ENCODE measurements at regions not wholly inside any gene's neighbourhood (a gene's known extent, or its start where the extent isn't known, plus 50 kb on each side); places are given as distances from the start of the nearest gene placed in this dataset.
"Not testable (repeated sequence)": the region's sequence is repeated elsewhere in the genome, so short reads cannot be mapped to it uniquely, and the experiment has no call there.

DNA sequence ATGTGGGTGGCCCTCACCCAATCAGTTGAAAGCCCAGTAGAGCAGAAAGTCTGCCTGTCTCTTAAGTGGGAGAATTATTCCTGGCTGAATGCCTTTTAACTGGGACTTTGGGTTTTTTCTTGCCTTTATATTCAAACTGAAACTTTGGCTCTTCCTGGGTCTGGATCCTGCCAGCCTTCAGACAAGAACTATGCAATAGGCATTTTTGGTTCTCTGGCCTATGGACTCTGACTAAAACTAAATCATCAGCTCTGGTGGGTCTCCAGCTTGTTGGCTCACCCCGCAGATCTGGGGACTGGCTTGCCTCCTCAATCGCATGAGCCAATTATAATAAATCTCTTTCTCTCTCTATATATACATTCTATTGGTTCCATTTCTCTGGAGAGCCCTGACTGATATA lies 173.0 kb upstream of the IGF1 start:
- Histone ChIP-seq H3K9ac (ENCODE audit: low read length) (no peak overlapping the region), H3K4me1 (ENCODE audit: insufficient read depth, low read length) (no peaks in the 10 kb centered on the region), H3K27ac (ENCODE audit: low read depth, low read length) (no peak overlapping the region), H3K36me3 (ENCODE audit: insufficient read depth, low read length) (no peaks in the 10 kb centered on the region), H3K9me3 (ENCODE audit: low read length) (no peaks in the 10 kb centered on the region), H3K27me3 (ENCODE audit: control insufficient read depth in 1 of 2, insufficient read depth in 2 of 2, low read length in 2 of 2) (no peaks in the 10 kb centered on the region), H3K4me3 (ENCODE audit: low read depth in 1 of 2, low read length in 2 of 2) (no peak overlapping the region)

DNA sequence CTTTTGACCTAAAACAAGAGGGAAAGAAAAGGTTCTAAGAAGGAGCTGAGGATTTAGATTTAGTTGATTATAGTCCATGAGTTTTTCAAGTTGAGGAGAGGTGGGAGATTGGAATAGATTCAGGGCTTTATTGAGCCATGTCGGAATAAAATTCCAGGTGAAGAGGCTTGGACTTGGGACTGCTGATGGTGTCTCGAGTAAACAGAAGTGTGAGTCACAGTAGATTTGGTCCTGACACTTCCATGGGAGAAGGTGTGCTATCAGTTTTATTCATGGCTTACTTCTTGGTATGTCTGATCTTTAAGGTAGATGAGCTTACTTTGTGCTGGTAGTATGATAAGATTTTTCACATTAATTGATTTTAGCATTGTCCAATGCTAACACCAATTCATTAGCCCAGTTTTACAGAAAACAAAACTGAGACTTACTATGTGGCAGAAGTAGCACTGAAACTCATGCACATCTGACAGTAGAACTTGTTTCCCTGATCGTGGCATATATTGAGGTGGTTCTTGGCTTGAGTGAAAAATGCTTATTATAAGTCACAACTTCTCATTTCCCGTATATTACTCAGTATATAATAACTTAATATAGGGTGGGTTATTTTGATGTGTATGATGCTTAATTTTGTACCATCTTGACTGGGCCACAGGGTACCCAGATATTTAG lies 172.4 kb upstream of the IGF1 start:
- H3K27ac ChIP-seq (ENCODE audit: low read depth, low read length) = no peak overlapping the region
- no peaks in the 10 kb centered on the region for H3K9me3 ChIP-seq (ENCODE audit: low read length)
- no peak overlapping the region for H3K9ac ChIP-seq (ENCODE audit: low read length)
- H3K36me3 ChIP-seq (ENCODE audit: insufficient read depth, low read length) = no peaks in the 10 kb centered on the region
- no peaks in the 10 kb centered on the region for H3K27me3 ChIP-seq (ENCODE audit: control insufficient read depth in 1 of 2, insufficient read depth in 2 of 2, low read length in 2 of 2)
- no peaks in the 10 kb centered on the region for H3K4me1 ChIP-seq (ENCODE audit: insufficient read depth, low read length)
- no peak overlapping the region for H3K4me3 ChIP-seq (ENCODE audit: low read depth in 1 of 2, low read length in 2 of 2)

DNA sequence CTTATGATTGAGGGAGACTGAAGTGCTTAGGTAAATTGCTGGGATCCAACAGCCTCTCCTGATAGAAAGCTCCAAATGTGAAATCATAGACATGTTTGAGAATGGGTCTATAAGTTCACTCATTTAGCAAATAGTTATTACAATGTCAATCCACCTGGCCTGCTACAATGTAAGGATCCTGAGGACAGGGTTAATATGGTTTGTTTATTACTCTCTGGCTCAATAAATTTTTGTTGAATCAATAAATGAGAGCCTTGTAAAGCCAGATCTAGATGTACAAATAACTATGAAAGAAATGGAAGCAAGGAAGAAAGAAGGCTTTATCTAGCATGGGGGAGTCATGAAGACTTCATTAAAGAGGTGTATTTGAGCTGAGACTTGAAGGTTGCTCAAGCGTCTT lies 165.6 kb upstream of the IGF1 start:
- H3K27ac ChIP-seq (ENCODE audit: low read depth, low read length) = no peak overlapping the region
- no peaks in the 10 kb centered on the region for H3K9me3 ChIP-seq (ENCODE audit: low read length)
- no peaks in the 10 kb centered on the region for H3K4me1 ChIP-seq (ENCODE audit: insufficient read depth, low read length)
- no peak overlapping the region for H3K4me3 ChIP-seq (ENCODE audit: low read depth in 1 of 2, low read length in 2 of 2)
- no peaks in the 10 kb centered on the region for H3K36me3 ChIP-seq (ENCODE audit: insufficient read depth, low read length)
- H3K9ac ChIP-seq (ENCODE audit: low read length) = no peak overlapping the region
- no peaks in the 10 kb centered on the region for H3K27me3 ChIP-seq (ENCODE audit: control insufficient read depth in 1 of 2, insufficient read depth in 2 of 2, low read length in 2 of 2)

DNA sequence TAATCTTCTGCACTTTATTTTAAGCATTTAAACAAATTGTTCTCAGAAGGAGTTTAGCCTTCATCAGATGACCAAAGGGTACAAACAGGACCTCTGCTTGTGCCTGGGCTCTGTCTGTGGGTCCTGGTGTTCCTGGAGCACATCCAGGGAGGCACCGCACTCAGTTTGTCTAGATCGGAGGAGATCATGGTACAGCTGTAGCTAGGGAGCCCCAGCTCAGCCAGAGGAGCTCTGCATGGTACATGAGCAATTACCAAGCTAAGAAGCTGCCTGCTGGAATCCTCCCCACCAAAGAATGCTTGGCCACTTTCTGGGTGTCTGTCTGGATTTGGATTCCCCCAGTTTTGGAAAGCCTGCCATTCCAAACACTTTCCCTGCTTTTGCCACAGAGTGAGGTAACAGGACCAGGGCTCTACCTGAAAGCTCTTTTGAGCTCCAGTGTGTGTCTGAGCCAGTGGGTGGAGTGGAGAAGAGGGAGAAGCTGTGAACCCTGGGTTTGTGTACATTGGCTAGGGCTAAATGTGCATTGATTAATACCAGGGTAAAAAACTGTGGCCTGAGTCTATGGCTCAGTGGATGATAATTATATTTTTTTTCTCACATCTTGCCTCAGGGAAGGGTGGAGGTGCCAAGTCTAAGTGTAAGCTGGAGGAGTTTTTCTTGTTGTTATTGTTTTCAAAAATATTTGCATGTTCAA lies 163.7 kb upstream of the IGF1 start:
- Histone ChIP-seq H3K4me3 (ENCODE audit: low read depth in 1 of 2, low read length in 2 of 2) (no peak overlapping the region), H3K36me3 (ENCODE audit: insufficient read depth, low read length) (no peaks in the 10 kb centered on the region), H3K27me3 (ENCODE audit: control insufficient read depth in 1 of 2, insufficient read depth in 2 of 2, low read length in 2 of 2) (no peaks in the 10 kb centered on the region), H3K4me1 (ENCODE audit: insufficient read depth, low read length) (no peaks in the 10 kb centered on the region), H3K9me3 (ENCODE audit: low read length) (no peaks in the 10 kb centered on the region), H3K27ac (ENCODE audit: low read depth, low read length) (no peak overlapping the region), H3K9ac (ENCODE audit: low read length) (no peak overlapping the region)

DNA sequence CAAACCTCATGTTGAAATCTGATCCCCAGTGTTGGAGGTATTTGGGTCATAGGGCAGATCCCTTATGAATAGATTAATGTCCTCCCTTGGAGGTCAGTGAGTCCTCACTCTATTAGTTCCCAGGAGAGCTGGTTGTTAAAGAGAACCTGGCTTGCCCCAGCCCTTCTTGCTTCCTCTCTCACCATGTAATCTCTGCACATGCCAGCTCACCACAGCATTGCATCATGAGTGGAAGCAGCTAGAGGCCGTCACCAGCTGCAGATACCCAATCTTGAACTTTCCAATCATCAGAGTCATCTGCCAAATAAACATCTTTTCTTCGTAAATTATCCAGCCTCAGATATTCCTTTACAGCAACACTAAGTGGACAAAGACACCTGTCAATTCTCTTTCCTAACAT lies 161.8 kb upstream of the IGF1 start:
- Histone ChIP-seq H3K4me1 (ENCODE audit: insufficient read depth, low read length) (no peaks in the 10 kb centered on the region), H3K27me3 (ENCODE audit: control insufficient read depth in 1 of 2, insufficient read depth in 2 of 2, low read length in 2 of 2) (no peaks in the 10 kb centered on the region), H3K27ac (ENCODE audit: low read depth, low read length) (no peak overlapping the region), H3K9ac (ENCODE audit: low read length) (no peak overlapping the region), H3K36me3 (ENCODE audit: insufficient read depth, low read length) (no peaks in the 10 kb centered on the region), H3K9me3 (ENCODE audit: low read length) (no peaks in the 10 kb centered on the region), H3K4me3 (ENCODE audit: low read depth in 1 of 2, low read length in 2 of 2) (no peak overlapping the region)

DNA sequence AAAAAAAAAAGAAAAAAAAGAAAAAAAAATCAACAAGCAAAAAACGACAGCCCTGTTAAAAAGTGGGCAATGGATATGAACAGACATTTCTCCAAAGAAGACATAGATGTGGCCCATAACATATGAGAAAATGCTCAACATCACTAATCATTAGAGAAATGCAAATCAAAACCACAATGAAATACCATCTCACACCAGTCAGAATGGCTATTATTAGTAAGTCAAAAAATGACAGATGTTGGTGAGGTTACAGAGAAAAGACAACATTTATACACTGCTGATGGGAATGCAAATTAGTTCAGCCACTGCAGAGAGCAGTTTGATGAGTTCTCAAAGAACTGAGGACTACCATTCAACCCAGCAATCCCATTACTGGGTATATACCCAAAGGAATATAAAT lies 160.3 kb upstream of the IGF1 start:
- not testable (repeated sequence) for H3K4me3 ChIP-seq (ENCODE audit: low read depth in 1 of 2, low read length in 2 of 2); H3K27me3 ChIP-seq (ENCODE audit: control insufficient read depth in 1 of 2, insufficient read depth in 2 of 2, low read length in 2 of 2); H3K4me1 ChIP-seq (ENCODE audit: insufficient read depth, low read length); H3K9me3 ChIP-seq (ENCODE audit: low read length); H3K36me3 ChIP-seq (ENCODE audit: insufficient read depth, low read length); H3K27ac ChIP-seq (ENCODE audit: low read depth, low read length); H3K9ac ChIP-seq (ENCODE audit: low read length)

DNA sequence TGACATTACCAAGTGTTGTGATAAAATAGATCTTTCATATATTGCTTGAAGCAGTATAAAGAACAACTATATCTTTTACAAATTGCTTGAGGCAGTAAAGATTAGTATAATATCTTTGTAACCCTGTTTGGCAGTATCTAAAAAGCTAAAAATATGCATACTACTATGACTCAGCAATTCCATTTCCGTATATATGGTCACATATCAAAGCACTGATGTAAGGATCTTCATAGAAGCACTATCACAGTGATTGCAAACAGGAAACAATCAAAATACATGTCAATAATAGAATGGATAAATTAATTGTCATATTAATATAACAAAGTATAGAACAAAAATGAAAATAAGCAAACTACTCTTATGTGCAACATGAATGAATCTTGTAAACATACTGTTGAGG lies 158.4 kb upstream of the IGF1 start:
- no peak overlapping the region for H3K4me3 ChIP-seq (ENCODE audit: low read depth in 1 of 2, low read length in 2 of 2)
- H3K27me3 ChIP-seq (ENCODE audit: control insufficient read depth in 1 of 2, insufficient read depth in 2 of 2, low read length in 2 of 2) = no peaks in the 10 kb centered on the region
- no peak overlapping the region for H3K9ac ChIP-seq (ENCODE audit: low read length)
- no peak overlapping the region for H3K27ac ChIP-seq (ENCODE audit: low read depth, low read length)
- H3K4me1 ChIP-seq (ENCODE audit: insufficient read depth, low read length) = no peaks in the 10 kb centered on the region
- no peaks in the 10 kb centered on the region for H3K36me3 ChIP-seq (ENCODE audit: insufficient read depth, low read length)
- no peaks in the 10 kb centered on the region for H3K9me3 ChIP-seq (ENCODE audit: low read length)

DNA sequence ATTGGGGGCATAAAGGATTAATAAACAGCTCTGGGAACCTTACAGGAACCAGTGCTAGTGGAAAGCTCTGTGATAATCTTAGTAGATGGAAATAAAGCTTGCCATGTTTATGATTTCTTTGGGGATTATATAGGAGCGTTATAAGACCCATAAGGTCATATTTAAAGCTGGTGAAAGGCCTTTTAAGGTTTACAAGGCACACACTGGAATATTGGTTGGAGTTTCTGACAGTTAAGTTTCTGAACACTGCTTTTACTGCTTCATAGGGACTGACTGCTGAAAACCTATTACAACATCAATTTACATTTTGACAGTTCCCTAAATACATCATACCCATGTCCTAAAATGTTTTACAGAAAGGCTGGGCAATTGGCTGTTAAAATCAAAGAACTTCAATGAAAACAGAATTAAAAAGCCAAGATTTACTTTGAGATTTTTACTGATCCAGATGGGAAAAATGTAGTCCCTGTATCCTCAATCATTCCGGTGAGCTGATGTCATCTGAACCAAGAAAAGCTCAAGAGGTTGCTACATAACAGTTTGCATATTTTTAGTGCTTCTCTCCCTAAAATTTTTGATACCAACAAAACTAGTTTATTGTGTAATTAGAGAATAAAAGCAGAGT lies 153.7 kb upstream of the IGF1 start:
- Histone ChIP-seq H3K36me3 (ENCODE audit: insufficient read depth, low read length) (no peaks in the 10 kb centered on the region), H3K4me3 (ENCODE audit: low read depth in 1 of 2, low read length in 2 of 2) (no peak overlapping the region), H3K9ac (ENCODE audit: low read length) (no peak overlapping the region), H3K27ac (ENCODE audit: low read depth, low read length) (no peak overlapping the region), H3K4me1 (ENCODE audit: insufficient read depth, low read length) (no peaks in the 10 kb centered on the region), H3K9me3 (ENCODE audit: low read length) (no peaks in the 10 kb centered on the region), H3K27me3 (ENCODE audit: control insufficient read depth in 1 of 2, insufficient read depth in 2 of 2, low read length in 2 of 2) (no peaks in the 10 kb centered on the region)

DNA sequence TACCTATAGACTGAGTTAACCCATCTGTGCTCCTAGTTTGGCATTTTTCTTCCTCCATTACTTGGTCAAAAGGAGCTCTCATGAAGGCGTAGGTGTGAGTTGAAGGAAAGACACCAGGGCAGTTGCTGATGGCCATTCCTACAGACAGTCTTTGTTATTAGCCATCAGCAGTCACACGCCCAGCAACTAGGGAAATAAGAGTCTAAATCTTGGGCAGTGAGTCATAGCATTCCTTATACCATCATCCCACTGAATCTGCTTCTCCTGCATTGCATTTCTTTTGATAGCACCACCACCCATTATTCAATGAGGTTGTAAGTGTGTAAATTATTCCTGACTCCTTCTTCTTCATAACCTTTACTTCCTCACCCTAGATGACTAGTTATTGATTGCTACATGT lies 150.9 kb upstream of the IGF1 start:
- no peak overlapping the region for H3K4me3 ChIP-seq (ENCODE audit: low read depth in 1 of 2, low read length in 2 of 2)
- no peaks in the 10 kb centered on the region for H3K27me3 ChIP-seq (ENCODE audit: control insufficient read depth in 1 of 2, insufficient read depth in 2 of 2, low read length in 2 of 2)
- no peaks in the 10 kb centered on the region for H3K36me3 ChIP-seq (ENCODE audit: insufficient read depth, low read length)
- no peak overlapping the region for H3K27ac ChIP-seq (ENCODE audit: low read depth, low read length)
- H3K9me3 ChIP-seq (ENCODE audit: low read length) = no peaks in the 10 kb centered on the region
- no peaks in the 10 kb centered on the region for H3K4me1 ChIP-seq (ENCODE audit: insufficient read depth, low read length)
- H3K9ac ChIP-seq (ENCODE audit: low read length) = no peak overlapping the region

DNA sequence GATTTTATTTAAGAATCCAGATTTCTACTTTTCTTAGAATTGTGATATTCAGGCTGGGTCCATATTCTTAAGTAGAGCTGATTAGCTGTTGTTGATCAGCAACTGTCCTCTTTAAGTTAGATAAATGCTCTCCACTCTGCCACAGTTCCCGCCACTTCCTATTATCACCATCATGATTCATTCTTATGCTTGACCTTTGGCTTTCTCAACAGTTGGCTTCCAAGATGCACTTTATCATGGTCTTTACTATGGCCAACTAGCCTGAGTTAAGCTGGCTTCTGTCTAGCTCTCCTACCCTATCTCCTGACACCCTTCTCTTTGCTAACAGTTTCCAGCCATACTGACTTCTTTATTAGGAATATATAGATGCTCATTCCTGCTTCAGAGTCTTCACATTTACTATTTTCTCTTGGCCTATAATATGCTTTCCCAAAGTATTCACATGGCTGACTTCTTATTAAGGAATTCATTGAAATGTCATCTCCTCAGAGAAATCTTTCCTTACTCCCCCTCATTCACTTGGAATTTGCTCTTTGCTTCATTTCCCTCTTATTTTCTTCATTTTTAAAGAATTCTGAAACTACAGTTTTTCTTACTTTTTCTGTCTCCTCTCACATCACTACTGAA lies 149.0 kb upstream of the IGF1 start:
- no peaks in the 10 kb centered on the region for H3K9me3 ChIP-seq (ENCODE audit: low read length)
- no peak overlapping the region for H3K27ac ChIP-seq (ENCODE audit: low read depth, low read length)
- no peak overlapping the region for H3K4me3 ChIP-seq (ENCODE audit: low read depth in 1 of 2, low read length in 2 of 2)
- no peaks in the 10 kb centered on the region for H3K27me3 ChIP-seq (ENCODE audit: control insufficient read depth in 1 of 2, insufficient read depth in 2 of 2, low read length in 2 of 2)
- H3K9ac ChIP-seq (ENCODE audit: low read length) = no peak overlapping the region
- H3K36me3 ChIP-seq (ENCODE audit: insufficient read depth, low read length) = no peaks in the 10 kb centered on the region
- H3K4me1 ChIP-seq (ENCODE audit: insufficient read depth, low read length) = no peaks in the 10 kb centered on the region

DNA sequence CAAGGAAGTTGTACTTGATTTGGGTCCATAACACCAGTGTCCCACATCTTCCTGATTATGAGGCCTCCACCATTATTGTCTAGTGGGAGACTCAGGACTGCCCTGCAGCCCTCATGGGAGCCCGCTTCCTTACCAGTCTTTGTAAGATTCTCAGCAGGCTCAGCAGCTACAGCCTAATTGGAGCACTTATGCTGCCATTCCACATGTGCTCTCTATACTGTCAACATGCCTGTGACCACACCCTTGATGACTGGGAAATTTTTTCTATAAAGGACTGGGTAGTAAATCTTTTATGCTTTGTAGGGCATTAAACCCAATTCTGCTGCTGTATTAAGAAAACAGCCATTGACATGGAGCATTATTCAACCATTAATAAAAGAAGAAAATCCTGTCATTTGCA lies 145.5 kb upstream of the IGF1 start:
- H3K27me3 ChIP-seq (ENCODE audit: control insufficient read depth in 1 of 2, insufficient read depth in 2 of 2, low read length in 2 of 2) = no peaks in the 10 kb centered on the region
- H3K4me3 ChIP-seq (ENCODE audit: low read depth in 1 of 2, low read length in 2 of 2) = no peak overlapping the region
- H3K9ac ChIP-seq (ENCODE audit: low read length) = no peak overlapping the region
- no peak overlapping the region for H3K27ac ChIP-seq (ENCODE audit: low read depth, low read length)
- H3K4me1 ChIP-seq (ENCODE audit: insufficient read depth, low read length) = no peaks in the 10 kb centered on the region
- no peaks in the 10 kb centered on the region for H3K9me3 ChIP-seq (ENCODE audit: low read length)
- H3K36me3 ChIP-seq (ENCODE audit: insufficient read depth, low read length) = no peaks in the 10 kb centered on the region
